Memory B cell (primary cell): ENCODE measurements at regions not wholly inside any gene's neighbourhood (a gene's known extent, or its start where the extent isn't known, plus 50 kb on each side); places are given as distances from the start of the nearest gene placed in this dataset.

ENCODE experiments used
- ATAC-seq: fragments of 150-1000 bp; cut with Tn5 transposase; 2 replicates; pipeline ENCODE4 v1.10.0; 2021; ENCODE audit warnings: low read depth, mild to moderate bottlenecking, moderate library complexity
- DNase-seq, 2 donors: peaks; one replicate each; pipeline ENCODE4 v3.0.0; 2022; ENCODE audit warnings: low spot score in 2 of 2
- H3K27ac Mint-ChIP-seq: one replicate; pipeline ENCODE4 v1.8.0; 2022; ENCODE audit warnings: mild to moderate bottlenecking, moderate library complexity, mixed read lengths
- H3K27me3 Mint-ChIP-seq: one replicate; pipeline ENCODE4 v1.8.0; 2022; ENCODE audit warnings: mixed read lengths
- H3K36me3 Mint-ChIP-seq: one replicate; pipeline ENCODE4 v1.8.0; 2022; ENCODE audit warnings: mild to moderate bottlenecking, mixed read lengths
- H3K4me1 Mint-ChIP-seq: one replicate; pipeline ENCODE4 v1.8.0; 2022; ENCODE audit warnings: mixed read lengths
- H3K4me3 Mint-ChIP-seq: one replicate; pipeline ENCODE4 v1.8.0; 2022; ENCODE audit warnings: mild to moderate bottlenecking, moderate library complexity, mixed read lengths
- H3K9me3 Mint-ChIP-seq: one replicate; pipeline ENCODE4 v1.8.0; 2022; ENCODE audit warnings: mixed read lengths

- H3K27ac Mint-ChIP-seq = no peak overlapping the region
- H3K36me3 Mint-ChIP-seq = peaks cover 9% of the 10 kb centered on the region
- no peaks in the 10 kb centered on the region for H3K27me3 Mint-ChIP-seq
- H3K4me3 Mint-ChIP-seq = no peak overlapping the region
- no peaks in the 10 kb centered on the region for H3K4me1 Mint-ChIP-seq
- H3K9me3 Mint-ChIP-seq = peaks cover 9% of the 10 kb centered on the region
- ATAC-seq (no peak), DNase-seq (no peak)
Observed at GRCh38 chr2:62370321-62371250, 135.4 kb downstream of the TMEM17 start.

GRCh38 chr2:62369541-62370202 lies 136.3 kb downstream of the TMEM17 start:
- Mint-ChIP-seq H3K9me3 (peaks cover 9% of the 10 kb centered on the region), H3K27ac (no peak overlapping the region), H3K27me3 (no peaks in the 10 kb centered on the region), H3K4me3 (no peak overlapping the region), H3K4me1 (no peaks in the 10 kb centered on the region), H3K36me3 (peaks cover 9% of the 10 kb centered on the region)
- DNase-seq (no peak), ATAC-seq (no peak)

GRCh38 chr2:62364791-62365528 lies 141.0 kb downstream of the TMEM17 start:
- Mint-ChIP-seq H3K4me1 (peaks cover 9% of the 10 kb centered on the region), H3K9me3 (peaks cover 1% of the 10 kb centered on the region), H3K4me3 (no peak overlapping the region), H3K27ac (no peak overlapping the region), H3K27me3 (no peaks in the 10 kb centered on the region), H3K36me3 (no peaks in the 10 kb centered on the region)
- ATAC-seq = no peak
- DNase-seq = no peak

- peak; percentile 88 for ATAC-seq
Observed at GRCh38 chr2:62363166-62363565, 142.8 kb downstream of the TMEM17 start.

GRCh38 chr2:62362561-62362960 lies 143.4 kb downstream of the TMEM17 start:
- Mint-ChIP-seq H3K36me3 (no peaks in the 10 kb centered on the region), H3K4me1 (peaks cover 9% of the 10 kb centered on the region), H3K4me3 (no peak overlapping the region), H3K27ac (no peak overlapping the region), H3K27me3 (no peaks in the 10 kb centered on the region), H3K9me3 (no peaks in the 10 kb centered on the region)
- no peak for ATAC-seq
- no peak for DNase-seq

More at GRCh38 chr2:62363166-62363565, 142.8 kb downstream of the TMEM17 start:
- DNase-seq = no peak
- Mint-ChIP-seq H3K27me3 (no peaks in the 10 kb centered on the region), H3K9me3 (no peaks in the 10 kb centered on the region), H3K4me1 (peaks cover 9% of the 10 kb centered on the region), H3K27ac (no peak overlapping the region), H3K4me3 (peak overlapping the region; percentile 50), H3K36me3 (no peaks in the 10 kb centered on the region)

GRCh38 chr2:62361964-62362363 lies 144.0 kb downstream of the TMEM17 start:
- H3K9me3 Mint-ChIP-seq = no peaks in the 10 kb centered on the region
- no peak for ATAC-seq
- H3K4me1 Mint-ChIP-seq = peaks cover 9% of the 10 kb centered on the region
- no peaks in the 10 kb centered on the region for H3K36me3 Mint-ChIP-seq
- no peak overlapping the region for H3K27ac Mint-ChIP-seq
- DNase-seq = no peak
- H3K27me3 Mint-ChIP-seq = no peaks in the 10 kb centered on the region
- no peak overlapping the region for H3K4me3 Mint-ChIP-seq

GRCh38 chr2:62354771-62355561 lies 151.0 kb downstream of the TMEM17 start:
- H3K4me3 Mint-ChIP-seq = no peak overlapping the region
- ATAC-seq (no peak), DNase-seq (no peak)
- no peaks in the 10 kb centered on the region for H3K4me1 Mint-ChIP-seq
- H3K27ac Mint-ChIP-seq = no peak overlapping the region
- peaks cover 5% of the 10 kb centered on the region for H3K9me3 Mint-ChIP-seq
- peaks cover 2% of the 10 kb centered on the region for H3K27me3 Mint-ChIP-seq
- peaks cover 2% of the 10 kb centered on the region for H3K36me3 Mint-ChIP-seq

- Mint-ChIP-seq H3K4me3 (no peak overlapping the region), H3K27me3 (peaks cover 2% of the 10 kb centered on the region), H3K9me3 (peaks cover 5% of the 10 kb centered on the region), H3K36me3 (peaks cover 2% of the 10 kb centered on the region), H3K27ac (no peak overlapping the region), H3K4me1 (no peaks in the 10 kb centered on the region)
- no peak for ATAC-seq
- no peak for DNase-seq
Observed at GRCh38 chr2:62352031-62352430, 154.0 kb downstream of the TMEM17 start.

GRCh38 chr2:62349788-62350187 lies 153.9 kb downstream of the B3GNT2 start:
- DNase-seq (no peak), ATAC-seq (no peak)
- Mint-ChIP-seq H3K4me1 (no peaks in the 10 kb centered on the region), H3K27me3 (peaks cover 2% of the 10 kb centered on the region), H3K4me3 (no peak overlapping the region), H3K27ac (no peak overlapping the region), H3K36me3 (peaks cover 2% of the 10 kb centered on the region), H3K9me3 (peaks cover 5% of the 10 kb centered on the region)

GRCh38 chr2:62348700-62349099 lies 152.8 kb downstream of the B3GNT2 start:
- Mint-ChIP-seq H3K27me3 (peaks cover 2% of the 10 kb centered on the region), H3K36me3 (peaks cover 2% of the 10 kb centered on the region), H3K27ac (no peak overlapping the region), H3K4me3 (no peak overlapping the region), H3K9me3 (peaks cover 5% of the 10 kb centered on the region), H3K4me1 (peaks cover 7% of the 10 kb centered on the region)
- no peak for DNase-seq
- no peak for ATAC-seq

- peaks cover 5% of the 10 kb centered on the region for H3K9me3 Mint-ChIP-seq
- H3K36me3 Mint-ChIP-seq = peaks cover 2% of the 10 kb centered on the region
- no peak overlapping the region for H3K27ac Mint-ChIP-seq
- peaks cover 2% of the 10 kb centered on the region for H3K27me3 Mint-ChIP-seq
- DNase-seq (no peak), ATAC-seq (no peak)
- H3K4me1 Mint-ChIP-seq = peaks cover 7% of the 10 kb centered on the region
- H3K4me3 Mint-ChIP-seq = no peak overlapping the region
Observed at GRCh38 chr2:62347563-62348270, 151.8 kb downstream of the B3GNT2 start.

- Mint-ChIP-seq H3K4me3 (no peak overlapping the region), H3K9me3 (no peaks in the 10 kb centered on the region), H3K4me1 (peaks cover 9% of the 10 kb centered on the region), H3K36me3 (no peaks in the 10 kb centered on the region), H3K27ac (no peak overlapping the region), H3K27me3 (no peaks in the 10 kb centered on the region)
- ATAC-seq = peak; percentile 96
- peak in 1 of 2 donors; percentile 20 for DNase-seq
Observed at GRCh38 chr2:62344472-62344871, 148.6 kb downstream of the B3GNT2 start.
